Pancreas (tissue), 10 donors: ENCODE measurements at regions not wholly inside any gene's neighbourhood (a gene's known extent, or its start where the extent isn't known, plus 50 kb on each side); places are given as distances from the start of the nearest gene placed in this dataset.

Experiments
- ATAC-seq, 4 donors: fragments of 200-7000 bp; cut with Tn5 transposase; one replicate each; pipeline versions ENCODE4 v1.8.0 to v1.9.1; 2020; ENCODE audit warnings: mild to moderate bottlenecking in 4 of 4, moderate library complexity in 4 of 4
- DNase-seq, 6 donors: peaks; one replicate each; pipeline ENCODE4 v3.0.0-alpha.2; 2020
- FAIRE-seq: peaks from 2 replicates; lab custom pipeline; 2012; peaks lifted over from hg19 to GRCh38; lab: Jason Lieb, UNC
- H3K27ac ChIP-seq, 4 donors: fragments of 200-600 bp; sonication (generic); 1 replicate in 3 of 4; 2 replicates in 1 of 4; pipeline versions ENCODE4 v1.5.0 to v1.8.0; 2020
- H3K27me3 ChIP-seq, 4 donors: fragments of 200-600 bp; one replicate each; pipeline ENCODE4 v1.8.0; 2021
- H3K36me3 ChIP-seq, 3 donors: fragments of 200-600 bp; sonication (generic) in 1 of 3; one replicate each; pipeline versions ENCODE4 v1.5.0 to v1.8.0; 2020 to 2021
- H3K4me1 ChIP-seq, 3 donors: fragments of 200-600 bp; one replicate each; pipeline ENCODE4 v1.8.0; 2021
- H3K4me3 ChIP-seq, 4 donors: fragments of 200-600 bp; sonication (generic) in 2 of 4; one replicate each; pipeline versions ENCODE4 v1.5.0 to v1.8.0; 2020 to 2021
- H3K9me3 ChIP-seq, 4 donors: fragments of 200-600 bp; one replicate each; pipeline ENCODE4 v1.8.0; 2021
- WGBS, 2 donors: extraction: QIAGEN DNeasy Blood & Tissue Kit; methylation state at CpG; one replicate each; pipeline ENCODE4 v1.1.7; 2013; 5-methylcytosine and 5-hydroxymethylcytosine counted together
- intact Hi-C, 3 donors: fragments of 100-400 bp; cut with DNase I; formaldehyde crosslinking; loops; one replicate each; pipeline versions ENCODE4 v1.11.1 to v1.14.2; 2022
- TF ChIP-seq, protein P1 (sequence below), 4 donors: fragments of 200-600 bp; sonication (generic) in 3 of 4; IDR thresholded peaks; one replicate each; pipeline versions ENCODE4 v1.5.0 to v1.8.0; 2021; ENCODE audit warnings: antibody characterized with exemption in 4 of 4
- donor health status: healthy with polysubstance abuse.
- donor health status: DM: no; HTN: no; CAD: no; lungs with moderate emphysema.
- donor health status: DM: no; HTN: no; CAD: no.
- donor health status: control.
- donor health status: control.
- donor health status: Bipolar disorder and iron deficiency.
- donor health status: DM: yes; HTN: yes; CAD: no.
- donor health status: DM: no; HTN: no; CAD: no.
- donor health status: DM: no; HTN: no; CAD: no.
- donor health status: DM: yes; HTN: yes; CAD: no.

DNA sequence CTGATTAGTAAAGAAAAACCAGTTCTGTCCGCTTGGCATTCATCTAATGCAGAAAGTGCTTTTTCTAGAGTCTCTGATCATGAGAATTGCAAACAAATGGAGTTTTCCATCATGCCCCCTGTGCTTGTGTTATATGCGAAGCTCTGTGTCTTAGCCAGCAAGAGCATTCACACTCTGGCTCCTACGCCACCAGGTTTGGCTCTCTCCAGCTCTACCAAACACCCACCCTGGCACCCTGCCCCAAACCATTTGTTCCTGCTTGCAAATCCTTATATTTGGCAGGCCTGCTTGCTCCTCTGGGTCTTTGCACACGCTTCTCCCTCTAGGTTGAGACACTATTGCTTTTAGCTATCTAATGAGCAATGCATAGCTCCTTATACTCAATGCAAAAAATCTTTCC, 204.1 kb upstream of the CYRIA start:
- no peaks in the 10 kb centered on the region for H3K27me3 ChIP-seq
- no peak for FAIRE-seq
- H3K27ac ChIP-seq = no peak overlapping the region
- no peaks in the 10 kb centered on the region for H3K9me3 ChIP-seq
- ATAC-seq = no peak
- 79 to 88% methylated on average over 4 of the region's 4 CpGs for WGBS, 2 donors
- TF ChIP-seq, protein P1, sequence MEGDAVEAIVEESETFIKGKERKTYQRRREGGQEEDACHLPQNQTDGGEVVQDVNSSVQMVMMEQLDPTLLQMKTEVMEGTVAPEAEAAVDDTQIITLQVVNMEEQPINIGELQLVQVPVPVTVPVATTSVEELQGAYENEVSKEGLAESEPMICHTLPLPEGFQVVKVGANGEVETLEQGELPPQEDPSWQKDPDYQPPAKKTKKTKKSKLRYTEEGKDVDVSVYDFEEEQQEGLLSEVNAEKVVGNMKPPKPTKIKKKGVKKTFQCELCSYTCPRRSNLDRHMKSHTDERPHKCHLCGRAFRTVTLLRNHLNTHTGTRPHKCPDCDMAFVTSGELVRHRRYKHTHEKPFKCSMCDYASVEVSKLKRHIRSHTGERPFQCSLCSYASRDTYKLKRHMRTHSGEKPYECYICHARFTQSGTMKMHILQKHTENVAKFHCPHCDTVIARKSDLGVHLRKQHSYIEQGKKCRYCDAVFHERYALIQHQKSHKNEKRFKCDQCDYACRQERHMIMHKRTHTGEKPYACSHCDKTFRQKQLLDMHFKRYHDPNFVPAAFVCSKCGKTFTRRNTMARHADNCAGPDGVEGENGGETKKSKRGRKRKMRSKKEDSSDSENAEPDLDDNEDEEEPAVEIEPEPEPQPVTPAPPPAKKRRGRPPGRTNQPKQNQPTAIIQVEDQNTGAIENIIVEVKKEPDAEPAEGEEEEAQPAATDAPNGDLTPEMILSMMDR (IDR thresholded peaks at IDR 0.05) = no peak
- H3K36me3 ChIP-seq = no peaks in the 10 kb centered on the region
- intact Hi-C loops = no loop called here
- H3K4me3 ChIP-seq = no peak overlapping the region
- DNase-seq = no peak
- no peaks in the 10 kb centered on the region for H3K4me1 ChIP-seq

DNA sequence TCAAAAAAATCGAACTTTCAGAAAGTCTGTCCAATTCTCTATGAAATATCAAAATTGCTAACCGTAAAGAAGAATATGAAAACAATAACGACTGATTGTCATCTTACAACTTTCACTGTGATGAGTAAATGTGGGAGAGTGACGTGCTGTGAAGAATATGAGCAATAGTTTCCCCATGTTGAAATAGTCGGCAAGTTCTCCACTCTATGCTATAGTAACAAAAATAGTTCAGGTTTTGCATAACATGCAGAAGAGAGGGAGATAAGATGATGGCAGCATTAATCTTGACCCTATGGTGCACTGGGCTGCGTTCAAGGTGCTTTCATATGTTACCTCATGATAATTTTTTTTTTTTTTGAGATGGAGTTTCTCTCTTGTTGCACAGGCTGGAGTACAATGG, 196.8 kb upstream of the CYRIA start:
- FAIRE-seq (no peak), ATAC-seq (no peak), DNase-seq (no peak)
- H3K9me3 ChIP-seq = no peaks in the 10 kb centered on the region
- H3K36me3 ChIP-seq = no peaks in the 10 kb centered on the region
- no peak overlapping the region for H3K27ac ChIP-seq
- H3K4me1 ChIP-seq = no peaks in the 10 kb centered on the region
- TF ChIP-seq, protein P1 (IDR thresholded peaks at IDR 0.05) = no peak
- H3K27me3 ChIP-seq = no peaks in the 10 kb centered on the region
- intact Hi-C loops = no loop called here
- 55 to 71% methylated on average over 6 of the region's 6 CpGs for WGBS, 2 donors
- H3K4me3 ChIP-seq = no peak overlapping the region

DNA sequence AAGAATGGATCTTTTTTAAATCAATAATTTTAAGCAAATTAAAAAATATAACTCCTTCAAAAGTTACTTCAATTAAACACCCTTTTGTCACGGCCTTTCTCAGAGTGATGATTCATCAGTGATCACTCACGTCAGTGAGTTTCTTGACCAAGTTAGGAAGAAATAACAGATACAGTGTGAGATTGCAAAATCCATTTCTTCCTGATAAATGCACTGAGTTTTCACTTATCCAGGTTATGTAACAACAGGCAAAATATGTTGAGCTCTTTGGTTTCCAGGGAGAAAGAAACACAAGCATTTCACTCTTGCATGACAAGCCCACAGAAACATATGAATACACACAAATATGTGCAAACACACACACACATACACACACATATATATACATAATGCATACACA, 195.9 kb upstream of the CYRIA start:
- no peak for ATAC-seq

DNA sequence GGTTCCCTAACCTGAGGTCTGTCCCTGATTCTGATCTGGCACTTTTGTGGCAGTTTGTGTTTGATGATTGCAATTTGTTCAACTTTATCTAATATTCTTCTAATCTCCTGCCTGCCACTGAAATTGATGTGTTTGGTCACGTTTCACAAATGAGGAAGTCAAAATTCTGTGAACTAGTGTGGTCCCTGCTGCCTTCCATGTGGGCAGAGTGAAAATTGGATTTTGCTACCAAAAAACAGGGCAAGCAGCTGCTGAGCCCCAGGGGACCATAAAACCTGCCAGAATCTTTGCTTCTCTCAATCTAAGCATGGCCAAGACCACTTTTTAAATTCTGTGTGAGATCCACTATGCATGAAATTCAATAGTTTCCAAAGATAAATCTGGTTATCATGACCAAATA, 195.5 kb upstream of the CYRIA start:
- H3K27ac ChIP-seq = no peak overlapping the region
- TF ChIP-seq, protein P1 (IDR thresholded peaks at IDR 0.05) = no peak
- DNase-seq (no peak), ATAC-seq (no peak), FAIRE-seq (no peak)
- H3K27me3 ChIP-seq = no peaks in the 10 kb centered on the region
- H3K4me1 ChIP-seq = no peaks in the 10 kb centered on the region
- no peaks in the 10 kb centered on the region for H3K36me3 ChIP-seq
- H3K9me3 ChIP-seq = no peaks in the 10 kb centered on the region
- intact Hi-C loops = no loop called here
- H3K4me3 ChIP-seq = no peak overlapping the region
- 5 to 8% methylated on average over 1 of the region's 1 CpG for WGBS, 2 donors

More for the DNA sequence above, 195.9 kb upstream of the CYRIA start:
- Histone ChIP-seq H3K27ac (no peak overlapping the region), H3K36me3 (no peaks in the 10 kb centered on the region), H3K9me3 (no peaks in the 10 kb centered on the region), H3K4me3 (no peak overlapping the region), H3K27me3 (no peaks in the 10 kb centered on the region), H3K4me1 (no peaks in the 10 kb centered on the region)
- DNase-seq (no peak), FAIRE-seq (no peak)
- TF ChIP-seq, protein P1 (IDR thresholded peaks at IDR 0.05) = no peak
- 27 to 38% methylated on average over 2 of the region's 2 CpGs for WGBS, 2 donors
- intact Hi-C loops = no loop called here

DNA sequence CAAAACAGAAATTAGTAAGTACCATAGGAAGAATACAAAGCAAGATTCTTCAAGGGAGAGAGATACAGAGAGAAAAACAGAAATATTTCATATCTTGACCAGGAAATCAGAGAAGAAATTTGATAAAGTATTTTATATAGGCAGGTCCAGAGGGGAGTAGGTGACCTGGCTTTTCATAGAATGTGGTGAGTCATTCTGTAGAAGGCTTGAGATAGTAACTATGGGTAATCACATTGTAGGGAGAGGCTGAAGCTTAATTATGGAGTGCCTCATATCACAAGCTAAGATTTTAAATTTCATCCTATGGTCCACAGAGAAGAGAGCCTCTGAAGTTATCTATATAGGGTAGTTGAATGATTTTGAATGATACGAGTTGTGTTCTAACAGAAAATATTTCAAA, 195.0 kb upstream of the CYRIA start:
- FAIRE-seq (no peak), DNase-seq (no peak), ATAC-seq (no peak)
- TF ChIP-seq, protein P1 (IDR thresholded peaks at IDR 0.05) = no peak
- no peaks in the 10 kb centered on the region for H3K27me3 ChIP-seq
- H3K4me3 ChIP-seq = no peak overlapping the region
- no peaks in the 10 kb centered on the region for H3K9me3 ChIP-seq
- no peaks in the 10 kb centered on the region for H3K36me3 ChIP-seq
- intact Hi-C loops = no loop called here
- H3K27ac ChIP-seq = no peak overlapping the region
- H3K4me1 ChIP-seq = no peaks in the 10 kb centered on the region
- WGBS, 2 donors = 58 to 75% methylated on average over 1 of the region's 1 CpG
